A673 (cell line): ENCODE measurements at regions not wholly inside any gene's neighbourhood (a gene's known extent, or its start where the extent isn't known, plus 50 kb on each side); places are given as distances from the start of the nearest gene placed in this dataset.

Experiments
- BruUV-seq: library from RNA; stranded (reverse); fragments of 400-500 nt; replicated peaks from 2 replicates; lab custom pipeline; 2021; lab: Mats Ljungman, UMichigan
- CTCF ChIA-PET: fragments of 300-600 bp; sonication (Branson Sonifier 250); formaldehyde crosslinking; loops from one replicate; lab custom pipeline; 2022; ENCODE audit warnings: antibody characterized with exemption; lab: Charles Lee
- POLR2A ChIA-PET: fragments of 300-600 bp; sonication (Branson Sonifier 250); formaldehyde crosslinking; loops from one replicate; lab custom pipeline; 2022; ENCODE audit warnings: antibody characterized with exemption; ENCODE audit not compliant: low non-redundant PET; lab: Charles Lee
- DNase-seq: peaks from one replicate; pipeline ENCODE4 v3.0.0-alpha.2; 2015; ENCODE audit warnings: low spot score
- H3K27ac ChIP-seq: fragments of 200-600 bp; sonication (generic); 2 replicates; pipeline ENCODE4 v1.5.1; 2016; ENCODE audit warnings: mixed run types, low read depth, mild to moderate bottlenecking, mixed read lengths, antibody characterized with exemption, low read length; ENCODE audit not compliant: poor library complexity, severe bottlenecking
- H3K27me3 ChIP-seq: fragments of 200-600 bp; sonication (generic); replicated peaks from 2 replicates; pipeline ENCODE4 v1.6.1; 2017; ENCODE audit warnings: mixed run types, low read depth, mild to moderate bottlenecking, mixed read lengths, antibody characterized with exemption, low read length; ENCODE audit not compliant: insufficient read depth, poor library complexity
- H3K36me3 ChIP-seq: fragments of 200-600 bp; sonication (generic); 2 replicates; pipeline ENCODE4 v1.6.1; 2016; ENCODE audit warnings: mixed run types, mild to moderate bottlenecking, mixed read lengths, antibody characterized with exemption, low read length; ENCODE audit not compliant: insufficient read depth, poor library complexity, severe bottlenecking
- H3K4me1 ChIP-seq: fragments of 200-600 bp; sonication (generic); 2 replicates; pipeline ENCODE4 v1.6.1; 2017; ENCODE audit warnings: mixed run types, mild to moderate bottlenecking, mixed read lengths, antibody characterized with exemption, low read length; ENCODE audit not compliant: insufficient read depth, poor library complexity, severe bottlenecking
- H3K4me3 ChIP-seq: fragments of 200-600 bp; sonication (generic); 2 replicates; pipeline ENCODE4 v1.5.1; 2016; ENCODE audit warnings: low read depth, mixed run types, mild to moderate bottlenecking, mixed read lengths, low read length; ENCODE audit not compliant: poor library complexity, severe bottlenecking
- H3K9me3 ChIP-seq: fragments of 200-600 bp; sonication (generic); 2 replicates; pipeline ENCODE4 v1.6.1; 2016; ENCODE audit warnings: mixed run types, low read depth, mild to moderate bottlenecking, mixed read lengths, antibody characterized with exemption, low read length; ENCODE audit not compliant: poor library complexity, severe bottlenecking
- CTCF ChIP-seq: fragments of 300-800, 200-600 bp; sonication (generic); conservative IDR thresholded peaks from 2 replicates; pipeline ENCODE4 v1.5.1; 2017; ENCODE audit warnings: low read depth, mild to moderate bottlenecking, antibody characterized with exemption, low read length, moderate library complexity, mixed read lengths
- EZH2 ChIP-seq: fragments of 200-600 bp; sonication (generic); IDR thresholded peaks from 2 replicates; pipeline ENCODE4 v1.6.1; 2017; ENCODE audit warnings: borderline replicate concordance, low read depth, mild to moderate bottlenecking, mixed read lengths, antibody characterized with exemption, low read length; ENCODE audit not compliant: poor library complexity, severe bottlenecking
- intact Hi-C: fragments of 100-400 bp; cut with micrococcal nuclease; formaldehyde crosslinking; loops from one replicate; pipeline ENCODE4 v1.10.0; 2022; ENCODE audit not compliant: unreplicated experiment

GRCh38 chr10:44233561-44234482 lies 151.1 kb downstream of the CXCL12 start:
- H3K27ac ChIP-seq, result no peak overlapping the region
- no TSS peak for BruUV-seq
- no peaks in the 10 kb centered on the region for H3K9me3 ChIP-seq
- H3K4me1 ChIP-seq, result no peaks in the 10 kb centered on the region
- no peaks in the 10 kb centered on the region for H3K27me3 ChIP-seq
- TF ChIP-seq EZH2 (no peak), CTCF (no peak)
- peak; percentile 56 for DNase-seq
- intact Hi-C loops, result no loop called here
- ChIA-PET CTCF (no interaction called here), POLR2A (no interaction called here)
- no peak overlapping the region for H3K4me3 ChIP-seq
- H3K36me3 ChIP-seq, result no peaks in the 10 kb centered on the region

GRCh38 chr10:44217274-44217820 lies 167.6 kb downstream of the CXCL12 start:
- H3K4me1 ChIP-seq, result no peaks in the 10 kb centered on the region
- H3K27ac ChIP-seq, result no peak overlapping the region
- DNase-seq, result no peak
- intact Hi-C loops, result no loop called here
- H3K36me3 ChIP-seq, result no peaks in the 10 kb centered on the region
- POLR2A ChIA-PET, result no interaction called here
- CTCF ChIA-PET, result no interaction called here
- no TSS peak for BruUV-seq
- H3K27me3 ChIP-seq, result no peaks in the 10 kb centered on the region
- peaks cover 13% of the 10 kb centered on the region for H3K9me3 ChIP-seq
- H3K4me3 ChIP-seq, result no peak overlapping the region
- TF ChIP-seq CTCF, result no peak
- no peak for TF ChIP-seq EZH2

GRCh38 chr10:44216073-44216472 lies 168.8 kb downstream of the CXCL12 start:
- DNase-seq, result no peak
- peaks cover 18% of the 10 kb centered on the region for H3K9me3 ChIP-seq
- CTCF ChIA-PET, result no interaction called here
- POLR2A ChIA-PET, result no interaction called here
- H3K27me3 ChIP-seq, result no peaks in the 10 kb centered on the region
- H3K4me3 ChIP-seq, result no peak overlapping the region
- no peaks in the 10 kb centered on the region for H3K4me1 ChIP-seq
- TF ChIP-seq EZH2 (no peak), CTCF (no peak)
- no peak overlapping the region for H3K27ac ChIP-seq
- intact Hi-C loops, result no loop called here
- BruUV-seq, result no TSS peak
- H3K36me3 ChIP-seq, result no peaks in the 10 kb centered on the region
